SK-N-SH (cell line): ENCODE measurements at regions not wholly inside any gene's neighbourhood (a gene's known extent, or its start where the extent isn't known, plus 50 kb on each side); places are given as distances from the start of the nearest gene placed in this dataset.
A peak's percentile ranks its signal among the peaks of the same experiment; 100 is the strongest.

Experiments used
- CTCF ChIA-PET: fragments of 300-600, 350-600 bp; formaldehyde crosslinking; extraction: SDS; loops from one replicate; lab custom pipeline; 2021; lab: Yijun Ruan, JAX
- POLR2A ChIA-PET: fragments of 350-600 bp; sonication (Branson Sonifier 250); formaldehyde crosslinking; extraction: SDS; loops from one replicate; lab custom pipeline; 2020; ENCODE audit warnings: antibody characterized with exemption, inconsistent platforms; lab: Yijun Ruan, JAX
- DNase-seq: peaks from one replicate; pipeline ENCODE4 v3.0.0; 2012
- H2AFZ ChIP-seq: fragments of 200-600 bp; sonication (generic); 2 replicates; pipeline ENCODE4 v1.8.1; 2016; ENCODE audit warnings: antibody characterized with exemption, mild to moderate bottlenecking, low read depth
- H3F3A ChIP-seq: fragments of 200-600 bp; sonication (generic); replicated peaks from 2 replicates; pipeline ENCODE3; 2016; ENCODE audit warnings: antibody characterized with exemption, mild to moderate bottlenecking; ENCODE audit not compliant: insufficient read depth
- H3K27ac ChIP-seq, 2 experiments: fragments of 200-500 bp in 1 of 2; fragments of 200-600 bp in 1 of 2; sonication (Bioruptor generic) in 1 of 2; sonication (generic), shearing (Covaris generic) in 1 of 2; 2 replicates each; pipeline versions ENCODE4 v1.5.1 to v1.6.1; 2014 to 2016; ENCODE audit warnings: low read depth in 2 of 2, inconsistent platforms in 1 of 2, low read length in 1 of 2, mild to moderate bottlenecking in 1 of 2, mixed read lengths in 1 of 2
- H3K27me3 ChIP-seq: fragments of 200-600 bp; sonication (generic), shearing (Covaris generic); 2 replicates; pipeline ENCODE4 v1.6.1; 2016; ENCODE audit warnings: mixed run types; ENCODE audit not compliant: insufficient read depth
- H3K36me3 ChIP-seq, 2 experiments: fragments of 200-500 bp in 1 of 2; fragments of 200-600 bp in 1 of 2; sonication (Bioruptor generic) in 1 of 2; sonication (generic) in 1 of 2; replicated peaks in 1 of 2; 2 replicates each; pipeline versions ENCODE3 to v1.5.1; 2014 to 2016; ENCODE audit warnings: low read length in 1 of 2, mild to moderate bottlenecking in 1 of 2; ENCODE audit not compliant: insufficient read depth in 2 of 2, control insufficient read depth in 1 of 2
- H3K4me1 ChIP-seq, 2 experiments: fragments of 200-500 bp in 1 of 2; fragments of 200-600 bp in 1 of 2; sonication (Bioruptor generic) in 1 of 2; sonication (generic), shearing (Covaris generic) in 1 of 2; 2 replicates each; pipeline versions ENCODE4 v1.5.1 to v1.6.1; 2014 to 2016; ENCODE audit warnings: low read depth in 1 of 2, low read length in 1 of 2, mixed run types in 1 of 2; ENCODE audit not compliant: insufficient read depth in 2 of 2, control insufficient read depth in 1 of 2
- H3K4me2 ChIP-seq: fragments of 200-600 bp; sonication (generic), shearing (Covaris generic); 2 replicates; pipeline ENCODE4 v1.6.1; 2017; ENCODE audit warnings: mixed run types
- H3K4me3 ChIP-seq, 2 experiments: fragments of 200-500 bp in 1 of 2; fragments of 200-600 bp in 1 of 2; sonication (Bioruptor generic) in 1 of 2; sonication (generic), shearing (Covaris generic) in 1 of 2; 2 replicates each; pipeline versions ENCODE4 v1.5.1 to v1.8.1; 2014 to 2016; ENCODE audit warnings: low read depth in 2 of 2, inconsistent platforms in 1 of 2, low read length in 1 of 2, mild to moderate bottlenecking in 1 of 2, mixed read lengths in 1 of 2, moderate library complexity in 1 of 2
- H3K79me2 ChIP-seq: fragments of 200-600 bp; sonication (generic); 2 replicates; pipeline ENCODE4 v1.8.1; 2017; ENCODE audit warnings: mild to moderate bottlenecking; ENCODE audit not compliant: insufficient read depth
- H3K9ac ChIP-seq: fragments of 200-600 bp; sonication (generic); 2 replicates; pipeline ENCODE4 v1.6.1; 2017; ENCODE audit warnings: mixed run types
- H3K9me2 ChIP-seq: fragments of 200-600 bp; sonication (generic); 2 replicates; pipeline ENCODE4 v1.6.1; 2017; ENCODE audit warnings: mixed run types
- H3K9me3 ChIP-seq: fragments of 200-600 bp; sonication (generic); 2 replicates; pipeline ENCODE4 v1.6.1; 2017; ENCODE audit warnings: mixed run types, mild to moderate bottlenecking, moderate library complexity
- H4K20me1 ChIP-seq: fragments of 200-600 bp; sonication (generic); 2 replicates; pipeline ENCODE4 v1.6.1; 2017; ENCODE audit warnings: mild to moderate bottlenecking, mixed run types; ENCODE audit not compliant: insufficient read depth
- CHD2 ChIP-seq: fragments of 150-350 bp; IDR thresholded peaks from 2 replicates; pipeline ENCODE4 v1.6.1; 2018; ENCODE audit warnings: low read length; ENCODE audit not compliant: partially characterized antibody
- ELF1 ChIP-seq: IDR thresholded peaks from 2 replicates; pipeline ENCODE4 v1.4.0; 2012
- EP300 ChIP-seq, 2 experiments: IDR thresholded peaks; 2 replicates each; pipeline versions ENCODE4 v1.4.0 to v1.6.1; 2012; ENCODE audit warnings: borderline replicate concordance in 1 of 2, low read depth in 1 of 2, low read length in 1 of 2
- EZH2phosphoT487 ChIP-seq: fragments of 200-600 bp; sonication (generic); IDR thresholded peaks from 2 replicates; pipeline ENCODE4 v1.6.1; 2017; ENCODE audit warnings: low read depth, mixed run types, mild to moderate bottlenecking, antibody characterized with exemption, moderate library complexity, borderline replicate concordance
- FOSL2 ChIP-seq: IDR thresholded peaks from 2 replicates; pipeline ENCODE4 v1.4.0; 2012; ENCODE audit warnings: low read depth, mild to moderate bottlenecking, moderate library complexity, borderline replicate concordance
- FOXJ3 ChIP-seq: sonication (generic); formaldehyde crosslinking; IDR thresholded peaks from 2 replicates; pipeline ENCODE4 v1.5.1; 2020; ENCODE audit warnings: mild to moderate bottlenecking, missing genetic modification reagents
- GATA2 ChIP-seq: sonication (generic); formaldehyde crosslinking; IDR thresholded peaks from 2 replicates; pipeline ENCODE4 v1.5.0; 2020; ENCODE audit warnings: mild to moderate bottlenecking, missing genetic modification reagents
- JUND ChIP-seq: IDR thresholded peaks from 2 replicates; pipeline ENCODE4 v1.4.0; 2012
- MEF2A ChIP-seq: IDR thresholded peaks from 2 replicates; pipeline ENCODE4 v1.4.0; 2012; ENCODE audit warnings: low read depth, borderline replicate concordance
- NFIC ChIP-seq: IDR thresholded peaks from 2 replicates; pipeline ENCODE4 v1.4.0; 2012; ENCODE audit warnings: borderline replicate concordance
- RAD21 ChIP-seq: IDR thresholded peaks from 2 replicates; pipeline ENCODE4 v1.6.1; 2012; ENCODE audit warnings: mild to moderate bottlenecking, low read length
- RCOR1 ChIP-seq: fragments of 150-350 bp; IDR thresholded peaks from 2 replicates; pipeline ENCODE4 v1.6.1; 2017; ENCODE audit warnings: antibody characterized with exemption, low read length
- RXRA ChIP-seq: IDR thresholded peaks from 2 replicates; pipeline ENCODE4 v1.4.0; 2012; ENCODE audit warnings: low read depth, mild to moderate bottlenecking, borderline replicate concordance
- SMC3 ChIP-seq: IDR thresholded peaks from 2 replicates; pipeline ENCODE4 v1.6.1; 2012; ENCODE audit warnings: low read depth, low read length, improper control_type of control experiment
- TAF1 ChIP-seq: IDR thresholded peaks from 2 replicates; pipeline ENCODE4 v1.6.1; 2012; ENCODE audit warnings: low read depth, mild to moderate bottlenecking, low read length, moderate library complexity, borderline replicate concordance
- TCF12 ChIP-seq: IDR thresholded peaks from 2 replicates; pipeline ENCODE4 v1.4.0; 2012
- TEAD4 ChIP-seq: IDR thresholded peaks from 2 replicates; pipeline ENCODE4 v1.4.0; 2012; ENCODE audit warnings: mild to moderate bottlenecking, borderline replicate concordance; ENCODE audit not compliant: insufficient read depth
- YY1 ChIP-seq: IDR thresholded peaks from 2 replicates; pipeline ENCODE4 v1.4.0; 2012; ENCODE audit warnings: low read depth, mild to moderate bottlenecking
- WGBS: methylation state at CpG from one replicate; pipeline ENCODE4 v1.1.6; 2017; ENCODE audit warnings: low lambda C conversion rate; 5-methylcytosine and 5-hydroxymethylcytosine counted together
- TF ChIP-seq, protein P1 (sequence below): IDR thresholded peaks from 2 replicates; pipeline ENCODE4; 2012
- TF ChIP-seq, protein P2 (sequence below): fragments of 150-350 bp; IDR thresholded peaks from 2 replicates; pipeline ENCODE4 v1.6.1; 2016; ENCODE audit warnings: mild to moderate bottlenecking, low read depth, low read length
- TF ChIP-seq, protein P3 (sequence below): IDR thresholded peaks from 2 replicates; pipeline ENCODE4 v1.4.0; 2012; ENCODE audit warnings: low read depth, borderline replicate concordance

DNA sequence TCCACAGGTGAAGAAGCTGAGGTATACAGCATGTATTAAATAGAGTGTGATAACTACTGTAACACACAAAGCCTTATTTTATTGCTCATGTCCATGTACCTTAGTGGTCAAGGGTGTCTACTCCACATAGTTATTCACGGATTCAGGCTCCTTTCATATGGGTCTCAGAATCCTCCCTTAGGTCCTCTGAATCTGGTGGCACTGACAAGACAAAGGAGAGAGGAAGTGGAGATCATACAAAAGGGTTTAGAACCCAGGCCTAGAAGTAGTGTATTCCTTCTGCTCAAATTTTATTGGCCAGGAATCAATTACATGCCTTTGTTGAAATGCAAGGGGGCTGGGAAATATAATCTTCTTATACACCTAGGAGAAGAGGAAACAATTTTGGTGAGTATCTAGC is 164.6 kb downstream of the PTEN start (continued):
- TF ChIP-seq EP300 (IDR thresholded peaks at IDR 0.05; ENCODE audit: borderline replicate concordance in 1 of 2, low read depth in 1 of 2, low read length in 1 of 2) (no peak), RXRA (no peak), RAD21 (no peak)
- TF ChIP-seq, protein P1, sequence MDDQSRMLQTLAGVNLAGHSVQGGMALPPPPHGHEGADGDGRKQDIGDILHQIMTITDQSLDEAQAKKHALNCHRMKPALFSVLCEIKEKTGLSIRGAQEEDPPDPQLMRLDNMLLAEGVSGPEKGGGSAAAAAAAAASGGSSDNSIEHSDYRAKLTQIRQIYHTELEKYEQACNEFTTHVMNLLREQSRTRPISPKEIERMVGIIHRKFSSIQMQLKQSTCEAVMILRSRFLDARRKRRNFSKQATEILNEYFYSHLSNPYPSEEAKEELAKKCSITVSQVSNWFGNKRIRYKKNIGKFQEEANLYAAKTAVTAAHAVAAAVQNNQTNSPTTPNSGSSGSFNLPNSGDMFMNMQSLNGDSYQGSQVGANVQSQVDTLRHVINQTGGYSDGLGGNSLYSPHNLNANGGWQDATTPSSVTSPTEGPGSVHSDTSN, result no peak

DNA sequence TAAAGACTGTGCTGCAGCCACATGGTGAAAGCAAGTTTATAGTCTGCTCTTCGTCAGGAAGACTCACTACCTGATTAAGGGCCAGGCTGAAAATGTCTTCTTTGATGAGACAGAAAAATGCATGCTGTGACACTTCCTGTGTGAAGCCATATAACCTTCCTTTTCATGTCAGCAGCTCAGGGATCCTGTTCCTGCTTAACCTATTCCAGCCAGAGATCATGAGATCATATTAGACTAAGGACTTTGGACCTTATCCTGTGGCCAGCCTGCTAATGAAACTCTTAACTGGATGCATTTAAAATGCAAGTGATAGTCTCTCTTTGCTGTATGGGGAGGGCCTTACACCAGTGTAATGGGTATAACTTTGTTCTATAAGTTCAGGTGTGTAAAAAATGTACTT is 165.2 kb downstream of the PTEN start:
- CTCF ChIA-PET, result no interaction called here
- POLR2A ChIA-PET, result no interaction called here
- Histone ChIP-seq H3K27ac (peak overlapping the region in 1 of 2 experiments; percentile 74; a peak in 2 of 4 replicates), H3K79me2 (no peaks in the 10 kb centered on the region), H3K36me3 (no peaks in the 10 kb centered on the region), H3F3A (no peaks in the 10 kb centered on the region), H3K27me3 (no peaks in the 10 kb centered on the region), H4K20me1 (no peaks in the 10 kb centered on the region), H3K4me3 (no peak overlapping the region), H3K4me1 (peaks cover 0 to 5% of the 10 kb centered on the region in 2 experiments; a peak in 2 of 4 replicates), H2AFZ (no peak overlapping the region), H3K4me2 (no peak overlapping the region), H3K9me3 (no peaks in the 10 kb centered on the region), H3K9me2 (no peaks in the 10 kb centered on the region), H3K9ac (no peak overlapping the region)
- WGBS, result 62% methylated on average over 1 of the region's 1 CpG
- peak; percentile 36; the same call in 1 of the 2 replicates for TF ChIP-seq TCF12
- no peak for TF ChIP-seq YY1
- DNase-seq, result peak; percentile 21

DNA sequence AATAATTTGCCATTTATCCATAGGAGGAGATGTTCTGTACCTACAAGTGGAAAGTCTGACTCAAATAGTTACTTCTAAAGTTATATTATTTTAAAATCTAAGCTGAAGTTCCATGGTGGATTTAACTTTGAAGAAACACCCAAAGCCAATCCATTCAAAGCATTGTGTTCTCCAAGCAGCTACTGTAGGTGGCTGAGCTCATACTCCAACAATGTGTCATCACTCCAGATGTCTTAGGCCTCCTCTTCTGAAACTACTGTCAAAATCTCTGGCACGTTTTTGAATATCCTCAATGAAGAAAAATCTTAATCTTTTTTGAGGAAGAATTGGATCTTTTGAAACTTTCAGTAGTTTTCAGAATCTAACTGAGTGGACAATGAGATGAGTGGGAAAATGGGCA is 169.1 kb downstream of the PTEN start:
- CTCF ChIA-PET, result interaction anchor here (0.7 kb wide), 1 partner anchor 22 kb away, joined by 3 read pairs; no protein-coding TSS in a partner anchor
- 27% methylated on average over 1 of the region's 1 CpG for WGBS
- no peak for DNase-seq

More for the DNA sequence above, 169.1 kb downstream of the PTEN start:
- H3K9me2 ChIP-seq, result no peaks in the 10 kb centered on the region
- H3K9ac ChIP-seq, result no peak overlapping the region
- H4K20me1 ChIP-seq, result no peaks in the 10 kb centered on the region
- POLR2A ChIA-PET, result no interaction called here
- H3K27ac ChIP-seq, result no peak overlapping the region
- H3K4me2 ChIP-seq, result no peak overlapping the region
- H3K27me3 ChIP-seq, result no peaks in the 10 kb centered on the region
- peaks cover 0 to 3% of the 10 kb centered on the region in 2 experiments; a peak in 2 of 4 replicates for H3K4me1 ChIP-seq
- H3K9me3 ChIP-seq, result no peaks in the 10 kb centered on the region
- H2AFZ ChIP-seq, result no peak overlapping the region
- no peaks in the 10 kb centered on the region for H3K79me2 ChIP-seq
- no peaks in the 10 kb centered on the region for H3F3A ChIP-seq
- TF ChIP-seq GATA2 (CRISPR knock-in tag), result no peak
- TF ChIP-seq NFIC, result no peak
- TF ChIP-seq FOXJ3 (CRISPR knock-in tag), result no peak
- TF ChIP-seq EP300 (IDR thresholded peaks at IDR 0.05; ENCODE audit: borderline replicate concordance in 1 of 2, low read depth in 1 of 2, low read length in 1 of 2), result no peak
- TF ChIP-seq, protein P1, result peak; percentile 34; the same call in 1 of the 2 replicates
- TF ChIP-seq, protein P2, sequence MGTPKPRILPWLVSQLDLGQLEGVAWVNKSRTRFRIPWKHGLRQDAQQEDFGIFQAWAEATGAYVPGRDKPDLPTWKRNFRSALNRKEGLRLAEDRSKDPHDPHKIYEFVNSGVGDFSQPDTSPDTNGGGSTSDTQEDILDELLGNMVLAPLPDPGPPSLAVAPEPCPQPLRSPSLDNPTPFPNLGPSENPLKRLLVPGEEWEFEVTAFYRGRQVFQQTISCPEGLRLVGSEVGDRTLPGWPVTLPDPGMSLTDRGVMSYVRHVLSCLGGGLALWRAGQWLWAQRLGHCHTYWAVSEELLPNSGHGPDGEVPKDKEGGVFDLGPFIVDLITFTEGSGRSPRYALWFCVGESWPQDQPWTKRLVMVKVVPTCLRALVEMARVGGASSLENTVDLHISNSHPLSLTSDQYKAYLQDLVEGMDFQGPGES, result no peak
- no peak for TF ChIP-seq RAD21
- TF ChIP-seq EZH2phosphoT487, result no peak
- TF ChIP-seq SMC3, result no peak
- TF ChIP-seq MEF2A, result no peak
- no peak for TF ChIP-seq RCOR1
- TF ChIP-seq FOSL2, result peak; percentile 41; the same call in 1 of the 2 replicates
- TF ChIP-seq, protein P3, sequence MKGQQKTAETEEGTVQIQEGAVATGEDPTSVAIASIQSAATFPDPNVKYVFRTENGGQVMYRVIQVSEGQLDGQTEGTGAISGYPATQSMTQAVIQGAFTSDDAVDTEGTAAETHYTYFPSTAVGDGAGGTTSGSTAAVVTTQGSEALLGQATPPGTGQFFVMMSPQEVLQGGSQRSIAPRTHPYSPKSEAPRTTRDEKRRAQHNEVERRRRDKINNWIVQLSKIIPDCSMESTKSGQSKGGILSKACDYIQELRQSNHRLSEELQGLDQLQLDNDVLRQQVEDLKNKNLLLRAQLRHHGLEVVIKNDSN, result no peak
- TF ChIP-seq TAF1, result no peak
- no peak for TF ChIP-seq ELF1
- TF ChIP-seq TCF12, result peak; percentile 59
- TF ChIP-seq CHD2, result no peak
- TF ChIP-seq TEAD4, result no peak
- TF ChIP-seq JUND, result peak; percentile 45; the same call in 1 of the 2 replicates
- no peak overlapping the region for H3K4me3 ChIP-seq
- no peaks in the 10 kb centered on the region for H3K36me3 ChIP-seq
